ENCODE measurements at regions not wholly inside any gene's neighbourhood (a gene's known extent, or its start where the extent isn't known, plus 50 kb on each side); places are given as distances from the start of the nearest gene placed in this dataset.

DNA sequence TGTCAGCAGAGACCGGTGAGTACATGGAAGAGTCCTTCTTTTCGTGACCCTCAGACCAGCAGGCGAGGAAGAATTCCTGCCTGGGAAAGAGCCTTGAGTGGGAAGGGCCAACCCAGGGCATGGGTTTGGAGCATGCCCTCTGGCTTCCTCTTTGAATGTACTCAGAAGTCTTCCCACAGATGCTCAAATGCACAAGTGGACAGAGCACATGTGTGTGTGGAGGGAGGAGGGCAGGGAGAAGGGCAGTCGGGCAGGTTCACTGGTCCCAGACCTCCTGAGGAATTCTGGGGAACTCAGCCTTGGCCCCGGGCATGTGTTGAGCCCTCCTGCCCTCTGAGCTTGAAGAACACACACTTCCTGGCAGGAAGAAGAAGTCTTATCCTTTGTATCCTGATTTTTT lies 63.2 kb upstream of the HELT start:
- Histone ChIP-seq H3K27ac (ENCODE audit: low read length) (no peak overlapping the region), H3K79me2 (ENCODE audit: insufficient read depth, low read length) (no peaks in the 10 kb centered on the region), H3K4me2 (ENCODE audit: insufficient read depth, low read length) (no peak overlapping the region), H3K9me3 (ENCODE audit: insufficient read depth, low read length, severe bottlenecking) (no peaks in the 10 kb centered on the region), H2AFZ (ENCODE audit: low read depth, low read length) (no peak overlapping the region), H3K4me1 (ENCODE audit: insufficient read depth, low read length) (no peaks in the 10 kb centered on the region), H3K27me3 (ENCODE audit: insufficient read depth, low read length, poor library complexity) (no peaks in the 10 kb centered on the region), H3K4me3 (ENCODE audit: low read depth in 1 of 2, low read length in 2 of 2) (no peak overlapping the region), H3K36me3 (ENCODE audit: insufficient read depth, low read length) (no peaks in the 10 kb centered on the region), H4K20me1 (ENCODE audit: insufficient read depth, low read length) (no peaks in the 10 kb centered on the region), H3K9ac (ENCODE audit: low read depth, low read length) (no peak overlapping the region)
- ATAC-seq (ENCODE audit: insufficient read depth, low read depth) (no peak), DNase-seq (no peak)
- TF ChIP-seq EZH2 (IDR thresholded peaks at IDR 0.05; ENCODE audit: borderline replicate concordance, low read depth, low read length, severe bottlenecking) = no peak
- TF ChIP-seq, protein P1, sequence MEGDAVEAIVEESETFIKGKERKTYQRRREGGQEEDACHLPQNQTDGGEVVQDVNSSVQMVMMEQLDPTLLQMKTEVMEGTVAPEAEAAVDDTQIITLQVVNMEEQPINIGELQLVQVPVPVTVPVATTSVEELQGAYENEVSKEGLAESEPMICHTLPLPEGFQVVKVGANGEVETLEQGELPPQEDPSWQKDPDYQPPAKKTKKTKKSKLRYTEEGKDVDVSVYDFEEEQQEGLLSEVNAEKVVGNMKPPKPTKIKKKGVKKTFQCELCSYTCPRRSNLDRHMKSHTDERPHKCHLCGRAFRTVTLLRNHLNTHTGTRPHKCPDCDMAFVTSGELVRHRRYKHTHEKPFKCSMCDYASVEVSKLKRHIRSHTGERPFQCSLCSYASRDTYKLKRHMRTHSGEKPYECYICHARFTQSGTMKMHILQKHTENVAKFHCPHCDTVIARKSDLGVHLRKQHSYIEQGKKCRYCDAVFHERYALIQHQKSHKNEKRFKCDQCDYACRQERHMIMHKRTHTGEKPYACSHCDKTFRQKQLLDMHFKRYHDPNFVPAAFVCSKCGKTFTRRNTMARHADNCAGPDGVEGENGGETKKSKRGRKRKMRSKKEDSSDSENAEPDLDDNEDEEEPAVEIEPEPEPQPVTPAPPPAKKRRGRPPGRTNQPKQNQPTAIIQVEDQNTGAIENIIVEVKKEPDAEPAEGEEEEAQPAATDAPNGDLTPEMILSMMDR (IDR thresholded peaks at IDR 0.05; ENCODE audit: borderline replicate concordance, extremely low read depth, low read length, poor library complexity, severe bottlenecking) = no peak

DNA sequence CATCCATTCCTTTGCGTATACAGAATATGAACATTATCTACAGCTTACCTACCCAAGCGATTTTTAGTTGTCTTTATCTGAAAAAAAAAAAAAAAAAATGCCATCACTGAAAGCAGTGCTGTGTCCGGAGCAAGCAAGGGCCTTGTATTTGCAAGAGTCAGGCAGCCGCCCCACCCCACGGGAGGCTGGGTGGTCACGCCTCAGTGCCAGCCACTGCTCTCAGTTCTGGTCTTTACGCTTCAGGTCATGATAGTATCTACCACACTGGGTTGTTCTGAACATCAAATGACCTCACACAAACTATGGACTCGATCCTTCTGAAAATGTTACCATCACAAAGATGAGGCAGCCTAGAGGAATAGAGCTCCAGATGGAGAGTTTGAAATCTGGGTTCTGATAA lies 62.7 kb upstream of the HELT start:
- DNase-seq (no peak), ATAC-seq (ENCODE audit: insufficient read depth, low read depth) (no peak)
- Histone ChIP-seq H3K4me3 (ENCODE audit: low read depth in 1 of 2, low read length in 2 of 2) (no peak overlapping the region), H3K27me3 (ENCODE audit: insufficient read depth, low read length, poor library complexity) (no peaks in the 10 kb centered on the region), H3K4me1 (ENCODE audit: insufficient read depth, low read length) (no peaks in the 10 kb centered on the region), H3K79me2 (ENCODE audit: insufficient read depth, low read length) (no peaks in the 10 kb centered on the region), H3K9me3 (ENCODE audit: insufficient read depth, low read length, severe bottlenecking) (no peaks in the 10 kb centered on the region), H2AFZ (ENCODE audit: low read depth, low read length) (no peak overlapping the region), H3K27ac (ENCODE audit: low read length) (no peak overlapping the region), H3K9ac (ENCODE audit: low read depth, low read length) (no peak overlapping the region), H4K20me1 (ENCODE audit: insufficient read depth, low read length) (no peaks in the 10 kb centered on the region), H3K4me2 (ENCODE audit: insufficient read depth, low read length) (no peak overlapping the region), H3K36me3 (ENCODE audit: insufficient read depth, low read length) (no peaks in the 10 kb centered on the region)
- TF ChIP-seq EZH2 (IDR thresholded peaks at IDR 0.05; ENCODE audit: borderline replicate concordance, low read depth, low read length, severe bottlenecking) = no peak
- TF ChIP-seq, protein P1 (IDR thresholded peaks at IDR 0.05; ENCODE audit: borderline replicate concordance, extremely low read depth, low read length, poor library complexity, severe bottlenecking) = no peak

DNA sequence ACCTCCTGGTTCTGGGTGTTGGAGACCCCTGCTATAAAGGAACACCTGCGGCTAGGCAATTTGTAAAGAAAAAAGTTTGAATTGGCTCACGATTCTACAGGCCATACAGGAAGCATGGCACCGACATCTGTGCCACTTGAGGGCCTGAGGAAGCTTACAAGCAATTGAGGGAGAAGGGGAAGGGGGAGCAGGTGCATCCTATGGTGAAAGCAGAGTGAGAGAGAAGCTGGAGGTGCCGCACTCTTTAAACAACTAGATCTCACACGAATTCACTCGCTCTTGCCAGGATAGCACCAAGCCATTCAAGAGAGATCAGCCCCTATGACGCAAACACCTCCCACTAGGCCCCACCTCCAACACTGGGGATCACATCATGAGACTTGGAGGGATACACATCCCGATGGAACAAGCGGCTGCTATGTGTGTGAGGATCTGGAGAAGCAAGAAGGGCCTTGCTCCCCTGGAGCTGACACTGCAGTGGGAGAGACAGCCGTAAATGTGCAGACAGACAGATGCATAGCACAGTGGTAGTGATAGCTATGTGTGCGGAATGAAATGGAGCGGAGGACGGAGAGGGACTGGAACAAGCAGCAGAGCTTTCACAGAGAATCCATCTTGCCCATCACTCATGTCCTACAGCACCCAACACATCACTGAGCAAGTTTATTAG lies 60.7 kb upstream of the HELT start:
- H3K4me3 ChIP-seq (ENCODE audit: low read depth in 1 of 2, low read length in 2 of 2) = no peak overlapping the region
- no peaks in the 10 kb centered on the region for H4K20me1 ChIP-seq (ENCODE audit: insufficient read depth, low read length)
- DNase-seq (no peak), ATAC-seq (ENCODE audit: insufficient read depth, low read depth) (no peak)
- TF ChIP-seq EZH2 (IDR thresholded peaks at IDR 0.05; ENCODE audit: borderline replicate concordance, low read depth, low read length, severe bottlenecking) = no peak
- TF ChIP-seq, protein P1 (IDR thresholded peaks at IDR 0.05; ENCODE audit: borderline replicate concordance, extremely low read depth, low read length, poor library complexity, severe bottlenecking) = no peak
- no peak overlapping the region for H3K27ac ChIP-seq (ENCODE audit: low read length)
- H2AFZ ChIP-seq (ENCODE audit: low read depth, low read length) = no peak overlapping the region
- no peaks in the 10 kb centered on the region for H3K9me3 ChIP-seq (ENCODE audit: insufficient read depth, low read length, severe bottlenecking)
- no peak overlapping the region for H3K9ac ChIP-seq (ENCODE audit: low read depth, low read length)
- no peaks in the 10 kb centered on the region for H3K4me1 ChIP-seq (ENCODE audit: insufficient read depth, low read length)
- H3K79me2 ChIP-seq (ENCODE audit: insufficient read depth, low read length) = no peaks in the 10 kb centered on the region
- H3K27me3 ChIP-seq (ENCODE audit: insufficient read depth, low read length, poor library complexity) = no peaks in the 10 kb centered on the region
- no peaks in the 10 kb centered on the region for H3K36me3 ChIP-seq (ENCODE audit: insufficient read depth, low read length)
- no peak overlapping the region for H3K4me2 ChIP-seq (ENCODE audit: insufficient read depth, low read length)

All from DND-41 (cell line).